ENCODE measurements at regions not wholly inside any gene's neighbourhood (a gene's known extent, or its start where the extent isn't known, plus 50 kb on each side); places are given as distances from the start of the nearest gene placed in this dataset.
"Not testable (repeated sequence)": the region's sequence is repeated elsewhere in the genome, so short reads cannot be mapped to it uniquely, and the experiment has no call there.

GRCh38 chr5:105057001-105057436 lies 1494.4 kb upstream of the NUDT12 start:
- WGBS (ENCODE audit: insufficient coverage): 83% methylated on average over 3 of the region's 3 CpGs
- H3K4me1 ChIP-seq (ENCODE audit: control insufficient read depth, insufficient read depth, low read length): no peaks in the 10 kb centered on the region
- H3K4me3 Mint-ChIP-seq: no peak overlapping the region
- H3K4me3 ChIP-seq (ENCODE audit: low read length): no peak overlapping the region
- no peak for TF ChIP-seq CTCF (IDR thresholded peaks at IDR 0.05)
- H3K27me3 ChIP-seq (ENCODE audit: control insufficient read depth, insufficient read depth, low read length): no peaks in the 10 kb centered on the region
- peaks cover 9% of the 10 kb centered on the region for H3K9me3 ChIP-seq (ENCODE audit: control insufficient read depth, insufficient read depth, low read length)
- ATAC-seq (no peak), DNase-seq (no peak)
- H3K27ac ChIP-seq (ENCODE audit: low read length): no peak overlapping the region
- no peaks in the 10 kb centered on the region for H3K4me1 Mint-ChIP-seq
- H3K36me3 Mint-ChIP-seq: peaks cover 5% of the 10 kb centered on the region
- peaks cover 15 to 29% of the 10 kb centered on the region in 2 donors for H3K9me3 Mint-ChIP-seq
- H3K27me3 Mint-ChIP-seq (ENCODE audit: low read depth in 2 of 2): no peaks in the 10 kb centered on the region
- no peaks in the 10 kb centered on the region for H3K36me3 ChIP-seq (ENCODE audit: control insufficient read depth, insufficient read depth, low read length)
- no peak overlapping the region for H3K27ac Mint-ChIP-seq
- intact Hi-C loops (cut with micrococcal nuclease): no loop called here

- no peaks in the 10 kb centered on the region for H3K4me1 Mint-ChIP-seq
- no peak for DNase-seq
- Histone ChIP-seq H3K4me3 (ENCODE audit: low read length) (no peak overlapping the region), H3K36me3 (ENCODE audit: control insufficient read depth, insufficient read depth, low read length) (no peaks in the 10 kb centered on the region), H3K4me1 (ENCODE audit: control insufficient read depth, insufficient read depth, low read length) (no peaks in the 10 kb centered on the region), H3K9me3 (ENCODE audit: control insufficient read depth, insufficient read depth, low read length) (peaks cover 9% of the 10 kb centered on the region), H3K27ac (ENCODE audit: low read length) (no peak overlapping the region), H3K27me3 (ENCODE audit: control insufficient read depth, insufficient read depth, low read length) (no peaks in the 10 kb centered on the region)
- no peaks in the 10 kb centered on the region for H3K27me3 Mint-ChIP-seq (ENCODE audit: low read depth in 2 of 2)
- intact Hi-C loops (cut with micrococcal nuclease): no loop called here
- ATAC-seq: no peak
- TF ChIP-seq CTCF (IDR thresholded peaks at IDR 0.05): no peak
- H3K36me3 Mint-ChIP-seq: peaks cover 10% of the 10 kb centered on the region
- 51% methylated on average over 2 of the region's 2 CpGs for WGBS (ENCODE audit: insufficient coverage)
- H3K4me3 Mint-ChIP-seq: no peak overlapping the region
- H3K27ac Mint-ChIP-seq: no peak overlapping the region
- H3K9me3 Mint-ChIP-seq: peaks cover 9 to 32% of the 10 kb centered on the region in 2 donors
Observed at GRCh38 chr5:105054406-105054805, 1491.8 kb upstream of the NUDT12 start.

GRCh38 chr5:105042623-105043022 lies 1480.0 kb upstream of the NUDT12 start:
- Mint-ChIP-seq H3K27me3 (ENCODE audit: low read depth in 2 of 2) (no peaks in the 10 kb centered on the region), H3K4me1 (no peaks in the 10 kb centered on the region), H3K4me3 (no peak overlapping the region), H3K9me3 (peaks cover 11 to 18% of the 10 kb centered on the region in 2 donors), H3K36me3 (no peaks in the 10 kb centered on the region), H3K27ac (no peak overlapping the region)
- TF ChIP-seq CTCF (IDR thresholded peaks at IDR 0.05): no peak
- Histone ChIP-seq H3K27ac (ENCODE audit: low read length) (no peak overlapping the region), H3K9me3 (ENCODE audit: control insufficient read depth, insufficient read depth, low read length) (no peaks in the 10 kb centered on the region), H3K27me3 (ENCODE audit: control insufficient read depth, insufficient read depth, low read length) (no peaks in the 10 kb centered on the region), H3K4me3 (ENCODE audit: low read length) (no peak overlapping the region), H3K36me3 (ENCODE audit: control insufficient read depth, insufficient read depth, low read length) (no peaks in the 10 kb centered on the region), H3K4me1 (ENCODE audit: control insufficient read depth, insufficient read depth, low read length) (no peaks in the 10 kb centered on the region)
- intact Hi-C loops (cut with micrococcal nuclease): no loop called here
- ATAC-seq (no peak), DNase-seq (no peak)
- 71% methylated on average over 1 of the region's 2 CpGs for WGBS (ENCODE audit: insufficient coverage)

GRCh38 chr5:105036814-105037213 lies 1474.2 kb upstream of the NUDT12 start:
- H3K4me1 Mint-ChIP-seq; H3K4me3 ChIP-seq (ENCODE audit: low read length); H3K27me3 Mint-ChIP-seq (ENCODE audit: low read depth in 2 of 2); H3K27me3 ChIP-seq (ENCODE audit: control insufficient read depth, insufficient read depth, low read length); H3K4me1 ChIP-seq (ENCODE audit: control insufficient read depth, insufficient read depth, low read length); H3K36me3 Mint-ChIP-seq; H3K9me3 ChIP-seq (ENCODE audit: control insufficient read depth, insufficient read depth, low read length); ATAC-seq; intact Hi-C loops (cut with micrococcal nuclease); DNase-seq; H3K27ac Mint-ChIP-seq; H3K27ac ChIP-seq (ENCODE audit: low read length); H3K4me3 Mint-ChIP-seq; H3K36me3 ChIP-seq (ENCODE audit: control insufficient read depth, insufficient read depth, low read length): not testable (repeated sequence)
- WGBS (ENCODE audit: insufficient coverage): 77% methylated on average over 3 of the region's 3 CpGs
- peaks cover 27 to 30% of the 10 kb centered on the region in 2 donors for H3K9me3 Mint-ChIP-seq

All from natural killer cell (primary cell).